NCI-H2081 (cell line): ENCODE measurements at regions not wholly inside any gene's neighbourhood (a gene's known extent, or its start where the extent isn't known, plus 50 kb on each side); places are given as distances from the start of the nearest gene placed in this dataset.

Experiments used
- DNase-seq, 2 experiments: peaks; one replicate each; lab custom pipeline; 2025; lab: John Stamatoyannopoulos, UW

DNA sequence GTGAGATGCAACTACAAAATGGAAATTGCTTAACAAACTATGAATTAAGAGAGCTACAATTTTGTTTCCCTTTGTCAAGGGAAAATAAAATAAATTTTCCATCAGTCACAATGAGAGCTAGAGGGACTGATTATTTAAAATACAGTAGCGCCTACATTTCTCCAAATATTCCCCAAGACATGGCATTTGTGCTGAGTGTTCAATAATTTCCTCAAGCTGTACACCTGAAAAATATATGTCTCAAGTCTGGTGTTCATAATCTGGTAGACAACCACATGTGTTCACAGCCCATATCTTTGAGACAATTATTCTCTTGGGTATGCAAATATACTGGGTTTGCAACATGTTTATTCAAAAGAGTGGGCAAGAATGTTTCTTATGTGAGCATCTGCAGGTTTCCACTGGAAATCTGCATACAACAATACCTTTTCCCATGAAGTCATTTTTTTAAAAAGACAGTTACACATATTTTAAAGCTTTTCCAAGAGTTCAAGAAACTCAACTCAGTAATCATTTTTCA lies 240.1 kb upstream of the VRK2 start:
- no peak for DNase-seq

DNA sequence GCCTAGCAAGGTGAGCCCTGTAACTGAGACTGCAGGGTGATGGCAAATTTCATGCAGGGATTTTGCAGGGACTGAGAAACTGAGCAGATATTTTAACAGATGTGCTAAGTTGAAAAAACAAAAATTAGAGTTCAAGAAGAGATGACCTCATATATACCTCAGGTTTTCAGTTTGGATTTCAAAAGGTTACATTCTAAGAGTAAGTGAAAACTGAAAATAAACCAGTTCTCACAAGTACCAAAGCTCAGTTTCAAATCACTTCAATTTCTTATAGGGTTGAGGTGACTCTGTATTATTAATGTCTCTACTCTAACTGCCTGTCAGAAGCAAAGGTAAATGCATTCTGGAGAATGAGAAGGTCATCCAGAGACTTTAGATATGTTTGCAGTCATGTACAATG lies 237.4 kb upstream of the VRK2 start:
- DNase-seq: peak in 1 of 2 experiments; percentile 28

DNA sequence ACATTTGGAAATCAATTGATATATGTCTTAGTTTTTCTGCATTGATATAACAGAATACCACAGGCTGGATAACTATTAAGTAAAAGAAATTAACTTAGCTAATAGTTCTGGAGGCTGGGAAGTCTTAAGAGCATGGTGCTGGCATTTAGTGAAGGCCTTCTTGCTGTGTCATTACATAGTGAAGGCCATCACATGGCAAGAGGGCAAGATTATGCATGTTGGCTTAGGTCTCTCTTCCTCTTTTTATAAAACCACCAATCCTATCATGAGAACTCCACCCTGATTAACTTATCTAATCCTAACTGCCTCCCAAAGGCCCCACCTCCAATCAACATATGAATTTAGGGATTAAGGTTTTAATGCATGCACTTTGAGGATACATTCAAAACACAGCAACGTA lies 225.5 kb upstream of the VRK2 start:
- no peak for DNase-seq

DNA sequence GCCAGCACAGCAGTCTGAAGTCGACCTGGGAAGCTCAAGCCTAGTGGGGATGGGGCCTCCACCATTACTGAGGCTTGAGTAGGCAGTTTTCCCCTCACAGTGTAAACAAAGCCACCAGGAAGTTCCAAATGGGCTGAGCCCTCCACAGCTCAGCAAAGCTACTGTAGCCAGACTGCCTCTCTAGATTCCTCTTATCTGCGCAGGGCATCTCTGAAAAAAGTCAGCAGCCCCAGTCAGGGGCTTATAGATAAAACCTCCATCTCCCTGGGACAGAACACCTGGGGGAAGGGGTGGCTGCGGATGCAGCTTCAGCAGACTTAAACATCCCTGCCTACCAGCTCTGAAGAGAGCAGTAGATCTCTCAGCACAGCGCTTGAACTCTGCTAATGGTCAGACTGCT lies 218.4 kb upstream of the VRK2 start:
- no peak for DNase-seq

DNA sequence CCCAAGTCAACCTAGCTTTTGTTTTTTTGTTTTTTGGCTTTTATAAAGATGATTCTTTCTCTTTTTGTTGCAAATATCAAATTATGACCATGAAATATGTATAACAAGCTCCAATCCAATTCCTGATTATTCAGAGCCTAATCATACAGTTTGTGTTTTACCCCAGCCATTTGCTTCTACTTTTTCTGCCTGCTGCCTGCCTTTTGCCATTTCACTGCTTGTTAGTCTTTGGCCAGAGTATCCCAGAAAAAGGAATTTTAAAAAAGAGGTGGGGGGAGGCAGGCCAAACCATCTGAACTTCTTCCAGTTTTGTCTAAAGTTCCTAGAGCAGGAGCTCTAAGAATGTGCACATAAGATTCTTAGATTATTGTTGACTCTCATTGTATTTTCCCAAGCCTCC lies 211.9 kb upstream of the VRK2 start:
- no peak for DNase-seq

DNA sequence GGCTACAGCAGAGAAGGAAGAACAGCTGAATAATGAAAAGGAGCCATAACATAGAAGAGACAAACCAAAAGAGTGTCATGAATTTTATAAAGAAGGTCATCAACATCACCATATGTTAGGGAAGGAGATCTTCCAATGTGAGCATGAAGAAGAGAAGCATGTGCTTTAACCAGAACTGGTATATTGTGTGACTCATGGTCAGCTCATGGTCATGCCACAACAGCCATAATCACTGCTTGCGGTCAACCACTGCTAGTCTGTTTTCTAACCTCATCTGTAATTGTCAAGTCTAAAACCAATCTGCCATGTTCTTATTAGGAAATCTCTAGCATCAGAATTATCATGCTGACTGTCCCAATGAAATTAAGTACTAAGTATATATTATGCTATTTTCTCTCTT lies 204.1 kb upstream of the VRK2 start:
- DNase-seq: no peak

DNA sequence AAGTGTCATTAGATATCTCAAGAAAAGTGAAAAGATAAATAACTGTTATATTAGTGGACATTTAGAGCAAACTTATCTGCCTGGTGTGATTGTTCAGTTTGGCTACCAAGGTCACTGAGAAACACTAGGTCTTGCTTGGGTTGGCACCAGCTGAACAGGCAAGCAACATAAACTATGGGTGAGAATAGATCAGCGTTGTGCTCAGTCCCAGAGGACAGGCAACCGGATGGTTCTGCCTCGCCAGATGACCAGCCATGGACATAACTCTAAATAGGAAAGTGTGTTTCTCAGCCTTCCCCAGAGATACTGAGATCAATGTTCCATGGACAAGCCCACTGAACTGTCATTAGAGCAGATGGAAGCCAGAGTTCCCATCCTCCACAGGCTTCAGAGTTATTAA lies 203.4 kb upstream of the VRK2 start:
- DNase-seq: no peak

DNA sequence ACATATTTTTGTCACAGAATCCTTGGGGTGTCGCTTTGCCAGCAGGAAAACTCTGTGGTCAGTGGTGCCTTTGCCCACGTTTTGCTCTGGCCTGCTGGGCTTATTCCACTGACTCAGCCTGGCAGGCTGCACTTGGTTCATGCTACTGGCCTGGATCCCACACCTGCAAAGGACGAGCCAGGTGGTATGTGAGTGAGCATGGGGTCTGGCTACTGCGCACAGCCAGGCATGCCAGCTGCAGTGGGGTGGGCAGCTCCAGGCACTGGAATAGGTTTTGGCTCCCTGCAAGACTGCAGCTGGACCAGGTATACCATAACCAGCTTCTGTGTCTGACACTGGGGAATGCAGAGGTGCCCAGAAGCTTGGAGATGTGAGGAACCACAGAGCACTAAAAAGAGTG lies 197.9 kb upstream of the VRK2 start:
- no peak for DNase-seq

DNA sequence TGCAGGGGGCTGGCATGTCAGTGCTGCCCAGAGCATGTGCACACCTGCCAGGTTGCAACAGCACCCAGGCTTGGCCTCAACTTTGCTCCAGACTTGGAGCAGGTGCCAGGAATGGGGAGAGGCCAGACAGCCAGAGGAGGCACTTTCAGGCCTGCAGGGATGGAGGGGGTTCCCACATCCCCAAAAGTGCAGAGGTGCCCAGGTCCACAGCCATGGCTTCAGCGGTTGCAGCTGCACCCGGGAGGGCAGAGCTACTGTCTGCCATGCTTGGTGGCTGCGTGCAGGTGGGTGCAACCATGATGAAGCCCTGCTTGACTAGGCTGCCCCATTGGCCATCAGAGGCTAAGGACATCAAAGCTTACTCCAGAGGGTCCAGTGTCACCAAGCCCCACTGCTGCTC lies 196.8 kb upstream of the VRK2 start:
- no peak for DNase-seq

DNA sequence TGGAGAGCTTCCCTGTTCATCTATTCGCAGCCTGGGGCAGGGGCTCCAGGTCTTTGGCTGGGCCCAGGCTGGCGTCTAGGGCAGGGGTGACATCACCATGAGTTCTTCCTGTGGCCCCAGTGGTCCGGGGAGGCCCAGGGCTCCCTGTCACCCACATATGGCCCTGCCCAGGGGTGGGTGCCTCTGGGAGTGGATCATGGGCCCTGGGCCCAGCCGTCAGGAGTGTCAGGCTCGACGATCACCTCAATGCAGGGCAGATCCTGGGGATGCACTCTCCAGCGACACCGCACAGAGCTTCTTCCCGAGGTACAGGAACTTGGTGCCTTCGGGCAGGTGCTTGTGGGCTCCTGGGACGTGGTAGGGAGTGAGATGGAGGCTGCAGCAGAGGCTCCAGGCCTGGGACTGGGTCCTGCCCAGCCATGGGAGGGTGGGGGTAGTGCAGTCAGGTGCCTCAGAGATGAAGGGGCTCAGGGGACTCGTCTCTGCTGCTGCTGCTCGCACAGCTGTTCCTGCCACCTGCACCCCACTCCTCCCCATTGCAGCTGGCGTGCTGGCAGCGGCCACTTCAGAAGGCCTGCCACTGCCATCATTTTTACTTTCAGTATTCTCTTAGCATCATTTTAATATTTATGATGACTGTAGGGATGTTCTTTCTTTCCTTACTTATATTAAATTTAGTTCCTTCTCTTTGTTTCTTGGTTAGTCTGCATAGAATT lies 196.0 kb upstream of the VRK2 start:
- no peak for DNase-seq

DNA sequence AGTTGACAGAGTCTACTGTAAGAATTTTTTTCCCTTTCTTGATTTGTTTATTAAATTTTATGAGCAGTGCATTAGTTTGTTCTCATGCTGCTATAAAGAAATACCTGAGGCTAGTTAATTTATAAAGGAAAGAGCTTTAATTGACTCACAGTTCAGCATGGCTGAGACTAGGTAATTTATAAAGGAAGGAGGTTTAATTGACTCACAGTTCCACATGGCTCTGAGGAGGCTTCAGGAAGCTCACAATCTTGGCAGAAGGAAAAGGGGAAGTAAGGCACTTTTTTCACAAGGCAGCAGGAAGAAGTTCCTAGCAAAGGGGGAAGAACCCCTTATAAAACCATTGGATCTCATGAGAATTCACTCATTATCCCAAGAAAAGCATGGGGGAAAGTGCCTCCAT lies 191.4 kb upstream of the VRK2 start:
- DNase-seq: no peak

DNA sequence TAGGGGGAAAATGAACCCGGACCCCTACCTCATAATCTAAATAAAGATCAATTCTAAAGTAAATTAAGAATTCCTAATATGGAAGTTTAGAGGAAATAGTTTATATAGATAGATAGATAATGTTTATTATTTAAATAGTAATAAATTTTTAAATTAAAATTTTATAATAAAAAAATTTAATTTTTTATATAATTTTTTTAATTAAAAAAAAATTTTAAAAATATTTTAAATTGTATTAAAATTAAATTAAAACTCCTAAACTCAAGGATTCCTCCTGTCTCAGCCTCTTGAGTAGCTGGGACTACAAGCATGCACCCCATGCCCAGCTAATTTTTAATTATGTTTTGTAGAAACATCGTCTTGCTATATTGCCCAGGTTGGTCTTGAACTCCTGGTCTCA lies 186.9 kb upstream of the VRK2 start:
- no peak for DNase-seq

DNA sequence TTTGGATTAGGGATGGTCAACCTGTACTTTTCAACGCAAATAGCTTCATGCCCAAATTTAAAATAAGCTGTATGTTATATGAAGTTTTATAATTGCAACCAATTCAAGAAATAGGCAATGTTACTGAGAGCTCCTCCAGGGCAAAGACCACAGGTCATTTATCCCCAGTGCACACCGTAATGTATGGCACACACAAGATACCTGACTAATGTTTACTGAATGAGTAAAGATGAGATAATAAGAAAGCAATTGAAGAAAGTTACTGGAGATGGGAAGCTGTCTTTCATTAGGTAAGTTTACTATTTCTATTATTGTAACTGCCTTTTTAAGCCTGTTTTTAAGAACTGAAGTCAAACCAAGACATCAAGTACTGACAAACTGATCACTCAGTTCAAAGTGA lies 184.5 kb upstream of the VRK2 start:
- no peak for DNase-seq

DNA sequence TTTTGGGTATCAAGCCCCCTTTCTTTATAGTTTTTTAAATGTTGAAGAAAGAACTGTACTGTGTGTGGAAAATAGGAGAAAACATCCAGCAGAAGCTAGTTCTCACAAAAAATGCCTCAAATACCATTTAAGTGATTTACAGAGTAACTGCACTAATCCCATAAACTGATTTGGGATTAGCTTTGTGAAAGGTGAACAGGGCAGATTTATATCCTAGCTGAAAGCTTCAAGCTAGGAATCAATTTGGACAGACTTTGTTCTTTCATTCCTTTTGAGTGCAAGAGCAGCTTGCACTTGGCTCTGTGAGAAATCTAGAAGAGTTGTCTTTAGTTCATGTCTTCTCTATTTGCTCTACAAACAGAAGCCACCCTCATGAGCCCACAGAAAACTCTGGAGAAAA lies 183.9 kb upstream of the VRK2 start:
- DNase-seq: no peak

DNA sequence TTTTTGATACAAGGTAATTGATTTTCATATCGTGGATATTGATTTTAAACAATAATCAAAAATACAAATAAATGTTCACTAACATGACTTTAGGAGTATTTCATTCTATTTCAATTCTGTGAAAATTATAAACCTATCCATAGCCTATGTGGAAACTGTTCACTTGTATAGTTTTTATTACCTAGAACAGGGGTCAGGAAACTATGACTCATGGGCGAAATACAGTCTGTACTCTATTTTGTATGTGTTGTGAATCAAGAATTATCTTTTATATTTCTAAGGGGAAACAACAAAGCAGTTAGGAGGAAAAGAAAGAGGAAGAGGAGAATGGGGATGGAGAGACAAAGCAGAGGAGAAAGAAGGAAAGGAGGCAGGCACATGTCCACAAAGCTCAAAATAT lies 181.7 kb upstream of the VRK2 start:
- DNase-seq: no peak

DNA sequence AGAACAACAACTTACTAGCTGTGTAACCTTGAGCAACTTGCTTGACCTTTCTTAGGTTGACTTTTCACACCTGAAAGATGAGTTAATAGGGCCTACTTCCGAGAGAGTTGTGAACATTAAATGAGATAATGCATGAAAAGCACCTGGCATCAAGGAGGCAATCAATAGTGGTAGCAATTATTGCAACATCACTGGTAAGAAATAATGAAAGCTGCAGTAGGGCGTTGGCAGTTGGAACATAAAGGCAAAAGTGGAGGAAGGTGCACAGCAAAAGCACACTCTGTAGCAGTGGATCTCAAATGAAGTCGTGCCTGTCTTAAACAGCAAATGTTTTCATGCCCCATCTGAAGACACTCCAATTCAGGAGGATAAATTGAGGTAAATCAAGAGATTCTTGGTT lies 178.9 kb upstream of the VRK2 start:
- no peak for DNase-seq

DNA sequence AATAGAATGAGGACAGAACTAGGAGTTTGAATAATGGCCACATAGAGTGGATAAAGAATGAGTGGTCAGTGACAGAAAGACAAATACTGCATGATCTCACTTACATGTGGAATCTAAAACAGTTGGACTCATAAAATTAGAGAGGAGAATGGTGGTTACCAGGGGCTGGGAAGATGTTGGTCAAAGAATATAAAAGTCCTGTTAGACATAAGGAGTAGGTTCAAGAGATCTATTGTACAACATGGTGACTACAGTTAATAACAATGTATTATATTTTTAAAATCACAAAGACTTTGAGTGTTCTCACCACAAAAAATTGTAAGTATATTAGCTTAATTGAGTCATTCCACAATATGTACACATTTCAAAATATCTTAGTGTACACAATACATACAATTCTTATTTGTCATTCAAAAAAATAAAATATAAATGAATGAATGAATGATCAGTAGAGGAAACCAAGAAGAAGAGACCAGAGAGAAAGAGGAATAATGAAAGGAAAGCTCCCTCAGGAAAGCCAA lies 177.9 kb upstream of the VRK2 start:
- DNase-seq: no peak

DNA sequence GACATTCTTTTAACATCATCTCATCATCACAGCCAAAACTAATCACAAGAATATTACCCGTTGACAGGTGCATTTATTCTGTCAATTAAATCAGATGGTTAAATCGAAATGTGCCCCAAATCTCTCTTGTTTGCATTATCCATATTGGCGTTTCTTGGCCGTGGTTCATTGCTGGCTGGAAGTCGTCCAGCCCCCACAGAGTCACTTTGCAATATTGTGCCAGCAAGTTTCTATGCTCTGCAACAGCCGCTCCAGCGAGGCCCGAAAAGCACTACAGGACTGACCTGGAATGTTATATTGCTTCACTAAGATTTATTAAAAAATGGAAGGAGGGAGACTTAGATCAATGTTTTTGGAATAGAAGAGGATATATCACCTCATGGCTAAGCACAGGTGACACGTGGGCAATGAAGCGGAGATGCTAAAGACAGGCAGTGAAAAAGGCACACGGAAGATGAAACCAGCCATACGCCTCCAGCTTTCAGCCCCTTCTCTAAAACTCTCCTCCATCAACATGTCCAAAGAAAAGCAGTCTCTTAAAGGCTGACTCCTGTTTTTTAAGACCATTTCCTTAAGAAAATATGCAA lies 176.8 kb upstream of the VRK2 start:
- peak; percentile 43 to 92 for DNase-seq

DNA sequence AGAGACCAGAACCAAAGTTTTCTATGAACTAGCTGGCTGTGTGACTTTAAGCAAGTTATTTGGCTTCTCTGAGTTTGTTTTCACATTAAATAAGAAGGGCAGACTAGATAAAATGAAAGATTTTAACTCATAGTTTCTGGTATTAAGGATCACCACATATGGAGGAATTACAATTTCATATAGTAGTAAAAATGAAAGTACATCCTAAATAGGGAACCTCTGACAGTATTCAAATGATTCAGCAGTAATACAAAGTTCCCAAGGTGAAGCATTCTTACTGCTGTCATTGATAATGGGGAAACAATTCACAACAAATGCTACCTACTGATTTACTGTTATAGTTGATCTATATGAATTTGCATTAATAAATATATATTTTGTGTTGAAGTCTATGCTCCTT lies 170.3 kb upstream of the VRK2 start:
- DNase-seq: no peak

DNA sequence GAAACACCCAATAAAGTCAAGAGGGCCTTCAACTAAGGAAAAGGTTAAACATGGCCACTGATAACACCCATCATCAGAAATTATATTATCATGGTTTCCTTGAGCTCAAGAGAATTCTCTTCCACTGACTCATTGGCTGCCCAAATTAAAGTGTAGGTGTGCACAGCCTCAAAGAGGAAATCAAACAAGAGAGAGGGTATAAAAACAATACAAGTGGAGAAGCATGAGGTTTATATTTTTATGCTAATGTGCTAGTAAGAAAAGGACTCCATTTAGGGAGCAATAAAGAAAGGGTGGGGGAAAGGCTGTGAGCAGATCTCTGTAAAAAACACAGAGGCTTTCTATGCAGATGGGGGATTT lies 168.8 kb upstream of the VRK2 start:
- DNase-seq: peak in 1 of 2 experiments; percentile 86

DNA sequence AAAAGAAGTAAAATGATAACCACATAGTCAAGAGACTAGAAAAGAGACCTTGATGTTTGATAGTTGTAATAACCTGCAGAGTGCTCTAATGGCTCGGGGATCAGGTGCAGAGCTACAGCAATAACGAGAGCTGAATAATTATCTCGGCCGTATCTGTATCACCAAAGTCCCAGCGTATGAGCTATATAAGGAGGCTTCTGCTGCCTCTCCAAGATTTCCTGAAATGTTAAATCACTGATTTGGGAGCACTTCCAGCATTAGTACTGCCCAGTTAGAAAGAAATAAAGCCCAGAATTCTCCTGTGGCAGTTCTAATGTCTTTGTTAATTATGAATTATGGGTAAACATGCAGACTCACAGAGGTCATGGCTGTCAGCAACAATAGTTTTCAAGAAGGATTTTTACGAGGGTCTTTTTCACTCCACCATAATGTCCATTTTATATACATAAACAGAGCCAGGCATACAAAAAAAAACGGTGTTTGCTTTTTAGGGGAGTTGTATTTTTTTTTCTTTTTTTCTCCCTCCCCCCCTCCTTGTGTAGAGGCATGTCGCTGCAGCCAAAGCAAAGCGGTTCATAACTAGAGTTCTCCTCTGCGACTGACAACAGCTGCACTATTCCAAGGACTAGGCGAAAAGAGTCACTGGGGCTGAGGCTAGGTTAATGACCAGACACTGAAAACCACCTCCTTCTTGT lies 168.3 kb upstream of the VRK2 start:
- DNase-seq: peak; percentile 22 to 88

DNA sequence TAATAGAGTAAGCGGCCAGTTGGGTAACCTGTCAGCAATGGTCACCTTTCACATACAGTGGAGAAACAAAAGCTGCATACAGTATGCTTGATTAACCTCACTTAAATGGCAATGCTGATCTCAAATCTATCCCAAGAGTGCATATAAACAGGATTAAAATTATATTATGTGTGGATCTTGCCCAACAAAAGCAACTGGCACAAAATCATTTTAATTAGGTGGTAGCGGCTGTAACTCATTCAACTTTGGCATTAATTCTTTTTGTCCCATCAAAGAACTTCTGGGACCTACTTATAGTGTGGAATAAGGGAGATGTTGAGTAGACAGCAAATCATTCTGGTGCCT lies 167.8 kb upstream of the VRK2 start:
- DNase-seq: no peak

DNA sequence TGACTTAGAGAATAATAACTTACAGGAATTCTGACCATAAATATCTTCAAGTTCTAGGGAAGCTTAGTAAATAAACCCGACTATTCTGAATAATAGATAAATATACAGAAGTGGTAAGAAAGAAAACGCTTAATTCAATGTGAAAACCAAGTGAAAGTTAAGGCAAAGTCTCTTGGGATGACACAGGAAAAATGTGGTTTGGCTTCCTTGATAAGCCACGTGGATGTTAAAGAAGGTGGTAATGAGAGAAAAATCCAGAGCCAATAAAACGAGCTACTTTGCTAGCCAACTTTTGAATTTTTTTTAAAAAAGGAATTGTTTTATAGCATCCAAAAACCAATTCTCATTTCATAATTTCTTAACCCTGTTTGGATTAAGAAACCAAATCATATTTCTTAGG lies 166.2 kb upstream of the VRK2 start:
- no peak for DNase-seq
